NCI-H2196 treated with DMSO at 0.1 percent for 48 hours (cell line): ENCODE measurements at regions not wholly inside any gene's neighbourhood (a gene's known extent, or its start where the extent isn't known, plus 50 kb on each side); places are given as distances from the start of the nearest gene placed in this dataset.
"Not testable (repeated sequence)": the region's sequence is repeated elsewhere in the genome, so short reads cannot be mapped to it uniquely, and the experiment has no call there.

Experiments
- DNase-seq: peaks from one replicate; lab custom pipeline; 2025; ENCODE audit not compliant: unreplicated experiment; lab: John Stamatoyannopoulos, UW

GRCh38 chr6:23611776-23612381, 514.1 kb upstream of the NRSN1 start:
- DNase-seq = no peak

DNA sequence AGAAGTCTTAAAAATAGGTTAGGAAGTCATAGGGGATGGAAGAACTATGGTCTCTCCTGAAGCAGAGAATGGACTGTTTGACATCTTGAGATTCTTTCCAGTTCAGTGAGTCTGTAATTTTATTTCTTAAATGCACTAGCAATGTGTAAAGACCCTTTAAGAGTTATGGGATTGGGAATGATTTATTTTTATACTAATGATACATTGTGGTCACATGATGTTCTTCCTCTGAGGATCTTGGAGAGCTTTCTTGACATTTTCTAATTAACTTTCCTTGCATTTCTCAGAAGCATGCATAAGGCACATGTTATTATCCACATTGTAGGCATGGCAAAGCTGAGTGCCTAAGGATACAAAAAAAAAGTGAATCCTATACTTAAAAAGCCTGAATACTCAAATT, 507.6 kb upstream of the NRSN1 start:
- no peak for DNase-seq

DNA sequence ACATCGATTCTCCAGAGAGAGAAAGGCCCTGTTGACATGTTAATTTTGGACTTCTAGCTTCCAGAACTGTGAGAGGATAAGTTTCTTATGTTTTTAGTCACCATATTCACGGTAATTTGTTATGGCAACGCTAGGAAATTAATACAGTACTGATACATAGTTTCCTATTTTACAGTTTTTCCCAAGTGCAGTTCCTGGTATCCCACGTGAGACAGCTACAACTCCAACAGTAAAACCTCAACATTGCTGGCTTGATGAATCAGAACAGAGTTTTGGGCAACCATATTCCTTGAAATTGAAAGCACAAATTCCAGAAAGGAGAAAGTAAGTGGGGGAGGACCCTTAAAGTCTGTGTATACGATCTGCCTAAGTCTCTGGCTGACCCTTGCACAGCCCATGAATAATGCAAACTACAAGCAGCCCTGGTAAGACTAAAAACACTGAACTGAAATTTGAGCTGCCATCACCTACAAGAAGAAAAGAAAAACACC, 505.1 kb upstream of the NRSN1 start:
- no peak for DNase-seq

- no peak for DNase-seq
These were observed 495.0 kb upstream of the NRSN1 start for GRCh38 chr6:23630726-23631635.

GRCh38 chr6:23633996-23634395, 492.0 kb upstream of the NRSN1 start:
- DNase-seq = peak; percentile 72

GRCh38 chr6:23635150-23635549, 490.9 kb upstream of the NRSN1 start:
- DNase-seq = no peak

GRCh38 chr6:23637296-23637695, 488.7 kb upstream of the NRSN1 start:
- DNase-seq = no peak

DNA sequence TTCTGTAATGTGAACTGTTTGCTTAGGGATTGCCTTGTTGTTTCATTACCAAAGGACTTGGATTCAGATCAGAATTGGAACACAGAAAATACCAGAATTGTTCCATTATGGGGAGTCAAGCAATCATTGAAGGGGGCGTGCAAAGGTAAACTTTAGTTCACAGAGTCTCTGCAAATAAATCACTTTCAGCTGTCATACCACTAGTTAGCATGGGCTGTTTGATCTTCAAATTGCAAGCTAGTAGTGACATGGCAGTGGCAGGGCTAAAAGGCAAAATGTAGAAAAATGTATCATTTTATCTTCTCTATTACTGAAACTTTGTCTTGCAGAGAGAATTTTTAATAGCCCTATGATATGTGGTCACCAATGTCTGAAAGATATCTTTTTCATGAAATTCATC, 483.2 kb upstream of the NRSN1 start:
- no peak for DNase-seq

DNA sequence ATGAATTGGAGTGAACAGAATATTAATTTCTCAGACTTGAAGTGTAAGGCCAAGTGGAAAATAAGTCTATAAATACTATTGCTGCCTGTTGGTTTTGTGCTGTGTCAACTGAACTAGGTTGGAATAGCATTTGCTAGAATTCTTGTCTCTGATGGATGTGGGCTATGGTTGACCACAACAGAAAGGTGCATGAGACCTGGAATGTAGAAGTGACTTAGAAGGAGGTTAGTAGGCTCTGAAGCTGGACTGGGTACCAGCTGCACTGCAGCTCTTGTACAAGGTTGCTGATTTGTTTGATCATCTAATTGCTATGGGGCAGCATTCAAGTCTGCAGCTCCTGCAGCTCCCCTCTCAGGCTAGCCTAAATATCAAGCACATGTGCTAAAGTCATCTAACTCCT, 479.0 kb upstream of the NRSN1 start:
- no peak for DNase-seq

DNA sequence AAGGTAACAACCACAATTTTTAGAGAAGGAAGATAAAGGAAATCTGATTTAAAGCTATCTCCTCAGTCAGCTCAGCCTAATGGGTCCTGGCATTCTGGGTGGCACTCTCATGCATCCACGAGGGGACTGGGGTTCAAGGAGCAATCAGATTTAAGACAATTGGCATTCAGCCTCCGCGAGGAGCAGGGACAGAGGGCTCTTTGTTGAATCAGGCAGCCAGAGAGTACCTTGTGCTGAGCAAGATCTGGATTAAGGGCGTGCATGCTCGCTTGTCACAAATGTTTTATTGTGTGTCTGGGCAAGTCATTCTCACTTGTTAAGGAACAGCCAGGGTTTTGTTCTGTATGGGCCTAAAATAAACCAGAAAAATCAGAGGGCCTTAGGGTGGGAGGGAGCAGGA, 475.3 kb upstream of the NRSN1 start:
- no peak for DNase-seq

DNA sequence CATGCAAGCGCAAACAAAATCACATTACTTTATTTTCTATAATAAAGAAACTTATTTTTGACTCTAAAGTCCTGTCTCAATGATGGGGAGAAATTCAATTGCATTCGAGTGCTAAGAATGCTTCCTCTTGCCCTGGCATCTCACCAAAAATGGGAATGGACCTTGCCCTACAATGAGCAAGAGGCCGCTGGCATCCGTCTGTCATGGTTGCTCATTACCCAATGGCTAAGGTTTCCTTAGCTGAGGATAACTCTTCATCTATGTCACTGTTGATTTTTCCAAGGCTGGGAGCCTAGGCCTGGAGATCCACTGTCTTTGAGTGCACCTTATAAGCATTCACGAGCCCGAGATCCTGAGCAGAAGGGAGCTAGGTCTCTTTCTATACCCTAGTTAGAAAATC, 471.3 kb upstream of the NRSN1 start:
- no peak for DNase-seq

- no peak for DNase-seq
These were observed 470.5 kb upstream of the NRSN1 start for GRCh38 chr6:23655525-23655924.

- DNase-seq = no peak
These were observed 469.5 kb upstream of the NRSN1 start for GRCh38 chr6:23656255-23657194.

DNA sequence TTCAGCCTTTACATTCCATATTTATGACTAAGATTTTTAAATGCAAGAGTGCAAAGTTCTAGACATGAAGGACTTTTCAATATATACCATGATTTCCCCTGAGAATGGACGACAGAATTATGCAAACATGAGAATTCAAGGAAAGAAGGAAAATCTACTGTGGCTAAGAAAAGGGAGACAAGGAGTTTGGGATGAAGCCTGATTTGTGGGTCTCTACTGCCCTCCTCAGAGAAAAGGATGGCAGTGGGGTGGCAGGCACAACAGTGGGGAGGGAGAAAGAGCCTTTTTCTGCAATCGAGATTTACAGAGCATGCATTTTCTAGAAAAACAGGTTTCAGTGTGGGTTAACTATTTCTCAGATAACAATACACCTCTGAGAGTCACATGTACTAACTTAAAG, 466.9 kb upstream of the NRSN1 start:
- no peak for DNase-seq

DNA sequence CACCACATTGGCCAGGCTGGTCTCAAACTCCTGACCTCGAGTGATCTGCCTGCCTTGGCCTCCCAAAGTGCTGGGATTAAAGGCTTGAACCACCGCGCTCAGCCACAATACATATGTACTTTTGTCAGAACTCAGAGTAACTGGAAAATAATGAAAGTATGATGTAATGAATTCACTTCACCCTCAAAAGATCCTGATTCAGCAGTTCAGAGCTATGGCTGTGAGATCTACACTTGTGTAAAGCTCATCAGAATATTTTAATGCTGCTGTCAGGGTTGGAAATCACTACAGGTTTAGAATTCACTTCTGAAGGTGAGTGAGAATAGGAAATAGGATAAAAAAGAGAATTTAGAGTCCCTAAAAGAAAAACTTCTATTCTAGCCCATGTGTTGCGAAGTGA, 464.5 kb upstream of the NRSN1 start:
- DNase-seq = no peak

GRCh38 chr6:23663096-23663495, 462.9 kb upstream of the NRSN1 start:
- no peak for DNase-seq

DNA sequence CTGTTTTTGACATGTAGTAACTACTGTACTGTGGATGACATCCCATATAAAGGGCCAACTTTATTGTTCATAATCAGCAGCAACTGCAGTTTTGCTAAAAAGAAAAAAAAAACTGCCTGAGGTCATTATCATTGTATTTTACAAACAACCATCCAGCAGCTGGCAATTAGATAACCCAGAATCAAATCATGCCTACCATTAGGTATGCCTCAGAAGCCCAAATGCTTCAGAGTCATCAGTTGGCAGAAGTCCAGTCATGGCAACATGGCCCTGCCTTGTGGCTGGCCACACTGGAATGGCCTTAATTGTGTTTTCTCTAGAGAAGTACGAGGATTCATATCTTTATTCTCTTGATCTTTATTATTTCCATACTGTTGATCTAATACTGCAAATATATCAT, 462.4 kb upstream of the NRSN1 start:
- no peak for DNase-seq

DNA sequence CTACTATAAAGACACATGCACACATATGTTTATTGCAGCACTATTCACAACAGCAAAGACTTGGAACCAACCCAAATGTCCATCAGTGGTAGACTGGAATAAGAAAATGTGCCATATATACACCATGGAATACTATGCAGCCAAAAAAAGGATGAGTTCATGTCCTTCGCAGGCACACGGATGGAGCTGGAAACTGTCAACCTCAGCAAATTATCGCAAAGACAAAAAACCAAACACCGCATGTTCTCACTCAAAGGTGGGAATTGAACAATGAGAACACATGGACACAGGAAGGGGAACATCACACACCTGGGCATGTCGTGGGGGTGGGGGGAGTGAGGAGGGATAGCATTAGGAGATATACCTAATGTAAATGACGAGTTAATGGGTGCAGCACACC, 460.1 kb upstream of the NRSN1 start:
- not testable (repeated sequence) for DNase-seq

GRCh38 chr6:23672737-23673136, 453.3 kb upstream of the NRSN1 start:
- no peak for DNase-seq

- no peak for DNase-seq
These were observed 447.4 kb upstream of the NRSN1 start for GRCh38 chr6:23678626-23679025.

DNA sequence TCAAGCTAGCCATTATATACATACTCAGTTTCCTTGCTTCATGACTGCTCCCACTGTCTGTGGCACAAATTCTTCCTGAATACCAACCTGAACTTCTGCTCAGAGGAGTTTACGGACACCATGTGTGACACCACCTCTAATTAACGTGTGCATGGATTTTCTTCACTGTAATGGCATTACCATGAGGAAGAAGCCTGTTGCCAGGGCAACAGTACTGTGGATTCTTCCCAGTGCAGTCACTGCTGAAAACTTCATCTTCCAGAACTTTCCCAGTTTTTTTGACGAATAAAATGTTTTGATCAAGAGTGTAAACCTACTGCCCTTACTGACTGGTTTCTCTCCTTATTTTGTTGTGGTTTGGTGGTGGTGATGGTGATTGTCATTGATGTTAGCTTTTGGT, 444.3 kb upstream of the NRSN1 start:
- no peak for DNase-seq
